ENCODE measurements at regions not wholly inside any gene's neighbourhood (a gene's known extent, or its start where the extent isn't known, plus 50 kb on each side); places are given as distances from the start of the nearest gene placed in this dataset.

DNA sequence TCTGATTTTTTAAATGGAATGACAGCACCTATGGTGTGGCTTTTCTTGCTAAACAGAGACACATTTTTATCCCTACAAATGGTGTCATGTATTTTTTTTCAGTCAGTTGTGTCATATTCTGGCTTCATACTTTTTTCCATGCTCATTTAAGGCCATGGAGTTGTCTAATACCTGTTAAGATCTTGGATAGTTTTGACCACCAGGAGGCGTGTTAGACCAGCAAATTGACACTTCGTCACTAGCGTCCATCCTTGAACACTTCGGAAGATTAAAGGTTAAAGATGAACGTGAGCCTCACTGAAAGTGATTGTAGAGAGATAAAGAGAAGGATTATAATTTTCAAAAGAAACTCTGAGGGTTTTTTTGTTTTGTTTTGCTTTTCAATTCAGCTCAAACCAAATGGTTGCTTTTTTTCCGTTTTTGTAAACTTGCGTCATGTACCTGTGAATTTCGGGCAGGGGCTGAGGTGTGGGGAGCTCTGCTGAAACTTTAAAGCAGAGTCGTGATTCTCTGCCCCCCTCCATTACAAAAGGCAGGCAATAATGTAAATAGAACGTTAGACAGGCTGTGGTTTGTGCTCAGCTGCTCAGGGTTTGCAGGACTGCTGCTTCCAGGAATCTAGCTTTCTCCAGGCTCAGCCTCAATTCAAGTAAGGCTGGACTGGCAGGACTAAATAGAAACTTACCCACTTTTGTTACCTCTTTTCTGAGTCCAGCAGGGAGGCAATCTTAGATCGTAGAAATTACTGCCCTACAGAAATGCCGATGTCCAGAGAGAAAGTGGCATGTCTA is 245.1 kb downstream of the FOXA2 start:
- DNase-seq (ENCODE audit: low spot score in 2 of 2): peak; percentile 29 to 36
- peak; percentile 23 for FAIRE-seq

DNA sequence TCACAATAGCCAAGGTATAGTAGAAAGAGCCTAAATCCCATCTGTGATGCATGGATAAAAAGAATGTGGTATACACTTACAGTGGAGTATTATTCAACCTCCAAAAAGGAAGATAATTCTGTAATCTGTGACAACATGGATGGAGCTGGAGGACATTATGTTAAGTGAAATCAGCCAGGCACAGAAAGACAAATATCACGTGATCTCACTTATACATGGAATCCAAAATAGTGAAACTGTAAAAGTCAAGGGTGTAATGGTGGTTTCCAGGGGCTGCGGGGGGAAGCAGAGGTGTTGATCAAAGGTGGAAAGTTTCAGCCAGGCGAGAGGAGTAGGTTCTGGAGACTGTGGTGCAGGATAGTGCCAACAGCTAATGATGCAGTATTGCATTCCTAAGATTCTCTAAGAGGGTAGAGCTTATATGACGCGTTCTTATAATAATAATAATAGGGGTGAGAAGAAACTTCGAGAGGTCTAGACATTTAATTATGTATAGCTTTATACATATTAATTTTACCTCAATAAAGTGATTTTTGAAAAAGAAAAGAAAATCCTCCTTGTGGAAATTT is 246.1 kb downstream of the FOXA2 start:
- no peak for DNase-seq (ENCODE audit: low spot score in 2 of 2)
- no peak for FAIRE-seq

DNA sequence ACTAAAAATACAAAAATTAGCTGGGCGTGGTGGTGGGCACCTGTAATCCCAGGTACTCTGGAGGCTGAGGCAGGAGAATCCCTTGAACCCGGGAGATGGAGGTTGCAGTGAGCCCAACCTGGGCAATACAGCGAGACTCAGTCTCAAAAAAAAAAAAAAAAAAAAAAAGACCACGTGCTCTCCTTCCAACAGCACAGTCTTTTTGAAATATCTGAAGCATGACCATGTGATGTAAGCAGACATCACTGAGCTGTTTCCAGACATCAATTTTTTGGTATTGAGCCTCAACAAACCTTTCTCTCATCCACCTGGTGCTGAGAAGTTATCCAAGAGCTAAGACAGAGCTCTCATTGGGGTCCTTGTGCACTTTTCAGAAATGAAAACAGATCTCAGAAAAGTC is 249.2 kb downstream of the FOXA2 start:
- no peak for FAIRE-seq
- no peak for DNase-seq (ENCODE audit: low spot score in 2 of 2)

DNA sequence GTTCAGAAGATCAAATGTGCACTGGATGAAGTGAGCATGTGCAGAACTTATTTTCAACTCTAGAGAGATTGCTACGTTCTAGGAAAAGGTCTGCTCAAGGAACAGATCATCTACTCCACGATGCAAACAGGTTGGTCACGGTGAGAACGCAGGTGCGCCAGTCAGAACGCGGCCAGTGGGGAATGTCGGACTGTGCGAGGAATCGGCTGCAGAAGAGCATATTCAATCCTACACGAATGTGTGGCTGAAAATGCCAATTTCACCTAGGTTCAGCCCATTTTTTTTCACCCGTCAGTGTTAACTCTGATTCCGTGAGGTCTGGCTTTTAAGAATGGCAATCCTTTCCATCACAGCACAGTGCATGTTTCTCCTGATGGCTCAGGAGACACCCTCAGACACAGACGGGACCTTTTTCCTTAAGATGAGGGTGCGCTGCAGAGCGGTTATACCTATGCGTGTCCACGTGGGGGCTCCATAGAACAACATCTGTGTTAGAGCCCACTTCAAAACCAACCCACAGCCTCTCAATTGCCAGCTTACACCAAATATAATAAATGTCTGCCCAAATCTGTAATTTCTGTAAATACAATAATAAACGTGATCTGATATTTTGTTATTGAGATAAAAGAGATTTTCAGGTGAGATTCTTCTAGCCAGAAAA is 250.4 kb downstream of the FOXA2 start:
- FAIRE-seq (no peak), DNase-seq (ENCODE audit: low spot score in 2 of 2) (peak; percentile 21 to 51)

DNA sequence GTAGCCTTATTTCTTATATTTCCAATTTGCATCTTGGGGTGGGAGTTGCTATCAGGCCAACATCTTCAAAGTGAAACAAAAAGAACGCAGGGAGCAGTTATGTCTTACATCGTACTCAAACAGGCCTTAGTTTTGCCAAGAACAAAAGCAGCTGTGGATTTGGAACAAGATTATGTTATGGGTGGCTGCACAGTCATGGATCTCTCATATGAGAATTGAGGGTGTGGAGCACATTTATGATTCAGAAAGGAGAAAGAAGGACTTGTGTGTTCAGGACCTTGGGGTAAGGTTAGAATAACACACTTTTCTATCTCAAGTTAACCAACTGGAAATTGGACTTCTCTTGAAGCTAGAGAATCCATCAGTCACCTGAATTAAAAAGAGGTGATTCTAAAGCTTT is 259.9 kb downstream of the FOXA2 start:
- FAIRE-seq (no peak), DNase-seq (ENCODE audit: low spot score in 2 of 2) (no peak)

DNA sequence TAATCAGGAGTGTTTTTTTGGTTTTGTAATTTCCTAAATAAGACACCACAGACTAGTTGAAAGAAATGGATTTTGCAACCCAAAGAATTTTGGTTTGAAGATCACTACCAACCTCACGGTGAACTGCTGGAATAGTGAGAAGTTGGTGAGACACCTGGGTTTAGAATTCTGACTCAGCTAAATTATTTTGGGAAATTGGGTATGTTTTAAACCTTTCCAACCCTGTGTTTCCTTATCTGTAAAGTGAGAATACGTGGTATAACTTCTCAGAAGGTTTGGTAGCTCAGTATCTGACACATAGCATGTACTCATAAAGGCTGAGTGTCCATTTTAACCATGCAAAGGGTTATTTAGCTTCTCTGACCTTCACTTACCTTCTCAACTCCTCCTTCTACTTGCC is 261.9 kb downstream of the FOXA2 start:
- no peak for FAIRE-seq
- DNase-seq (ENCODE audit: low spot score in 2 of 2): no peak

DNA sequence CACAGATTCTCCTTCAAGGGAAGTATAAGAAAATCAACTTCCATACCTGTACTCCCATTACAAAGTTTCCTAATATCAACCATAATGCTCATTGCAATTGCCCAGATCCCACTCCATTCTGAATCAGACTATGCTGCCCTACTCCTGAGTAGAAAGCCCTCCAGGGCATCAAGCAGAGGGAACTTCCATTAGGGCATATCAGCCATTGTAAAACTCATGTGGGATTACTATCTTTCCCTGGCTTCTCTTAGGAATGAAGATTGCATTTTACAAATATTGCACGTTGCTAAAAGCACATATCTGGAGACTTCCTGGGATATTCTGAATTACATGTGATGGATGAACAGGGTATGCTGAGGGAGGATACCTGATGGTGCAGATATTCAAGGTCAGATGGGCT is 263.2 kb downstream of the FOXA2 start:
- DNase-seq (ENCODE audit: low spot score in 2 of 2) (no peak), FAIRE-seq (no peak)

DNA sequence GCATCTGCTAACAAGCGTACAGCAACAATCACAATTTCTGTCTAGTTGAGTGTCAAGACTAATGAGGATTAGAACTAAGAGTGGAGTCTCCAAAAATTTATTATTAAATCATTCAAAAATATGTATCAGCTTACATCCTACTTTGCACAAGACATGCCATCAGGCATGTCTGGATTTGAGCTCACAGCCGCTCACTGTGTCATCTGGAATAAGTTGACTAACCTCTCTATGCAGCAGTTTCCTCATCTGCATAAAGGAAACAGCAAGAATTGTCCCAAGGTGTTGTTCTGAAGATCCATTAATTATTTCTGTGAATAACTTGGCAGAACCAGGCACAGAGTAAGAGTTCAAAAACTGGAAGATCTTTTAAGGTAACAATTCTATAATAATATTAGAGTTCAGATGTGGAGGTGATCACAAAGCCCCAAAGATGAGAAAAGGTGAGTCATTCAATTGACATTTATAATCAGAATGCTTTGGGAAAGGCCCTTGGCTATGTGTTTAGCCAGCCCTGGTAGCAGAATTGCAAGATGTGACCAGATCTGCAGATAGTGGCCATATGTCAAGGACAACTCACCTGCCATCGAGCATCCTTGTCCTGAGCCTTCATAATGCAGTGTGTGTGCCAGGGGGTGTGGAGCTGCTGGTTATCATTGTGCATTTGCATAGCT is 264.0 kb downstream of the FOXA2 start:
- no peak for DNase-seq (ENCODE audit: low spot score in 2 of 2)
- FAIRE-seq: no peak

DNA sequence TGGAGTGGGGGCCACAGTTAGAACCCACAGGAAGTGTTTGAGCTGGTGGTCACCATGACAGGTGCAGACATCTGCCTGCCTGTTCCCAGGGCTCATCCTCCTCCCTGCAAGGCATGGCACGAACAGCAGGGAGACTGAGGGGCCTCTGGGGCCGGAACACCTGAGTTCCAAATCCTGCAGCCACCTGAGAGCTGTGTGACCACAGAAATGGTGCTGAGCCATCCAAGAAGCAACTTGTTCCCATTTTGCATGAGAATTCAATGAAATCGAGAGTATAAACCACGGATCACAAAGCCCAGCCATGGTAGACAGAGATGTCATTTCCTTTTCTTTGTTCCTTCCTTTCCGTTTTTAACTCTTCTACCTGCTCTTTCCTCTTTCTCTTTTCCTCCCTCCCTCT is 268.6 kb downstream of the FOXA2 start:
- no peak for FAIRE-seq
- DNase-seq (ENCODE audit: low spot score in 2 of 2): no peak

DNA sequence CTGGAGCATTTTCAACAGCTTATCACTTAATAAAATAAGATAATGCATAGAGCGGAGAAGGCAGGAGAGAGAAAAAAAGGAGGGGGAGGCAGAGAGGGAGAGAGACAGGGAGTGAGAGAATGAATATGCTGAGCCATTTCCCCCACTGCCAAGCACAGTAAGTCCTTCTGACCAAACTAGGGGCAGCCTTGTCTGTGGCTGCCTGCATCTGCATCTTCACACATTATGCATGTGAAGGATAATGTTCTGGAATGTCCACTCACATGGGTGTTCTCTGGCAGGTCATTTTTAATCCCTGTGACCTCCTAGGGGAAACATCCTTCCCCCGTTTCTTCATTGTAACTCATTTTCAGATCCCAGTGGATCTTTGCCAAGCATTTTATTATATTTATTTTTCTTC is 269.3 kb downstream of the FOXA2 start:
- DNase-seq (ENCODE audit: low spot score in 2 of 2) (no peak), FAIRE-seq (no peak)

DNA sequence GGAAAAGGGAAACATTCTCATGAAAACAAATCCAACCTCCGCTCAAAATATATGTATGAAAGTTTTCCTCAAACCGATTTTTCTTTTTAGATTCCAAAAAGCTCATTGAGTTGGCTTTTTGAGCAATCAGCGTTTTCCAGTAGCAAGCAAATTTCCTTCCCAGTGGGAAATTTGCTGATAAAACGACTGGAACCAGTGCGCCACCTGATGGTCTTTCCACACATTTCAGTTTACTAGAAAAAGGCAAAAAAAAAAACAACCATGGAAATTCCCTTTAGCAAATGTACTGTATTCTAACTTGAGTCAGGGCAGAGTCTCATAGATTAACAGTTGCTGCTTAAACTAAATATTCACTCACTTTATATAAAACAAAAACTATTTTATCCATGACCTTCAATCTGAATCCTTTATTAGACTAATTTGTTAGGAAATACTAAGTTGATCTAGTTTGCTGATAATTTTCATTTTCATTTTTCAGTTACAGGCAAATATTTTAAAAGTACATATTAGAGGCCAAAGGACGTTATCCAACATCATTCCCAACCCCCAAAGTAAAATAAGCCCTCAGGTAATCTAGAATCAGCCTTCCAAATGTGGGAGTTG is 271.5 kb downstream of the FOXA2 start:
- DNase-seq (ENCODE audit: low spot score in 2 of 2) (peak in 1 of 2 donors; percentile 32), FAIRE-seq (peak; percentile 72)

DNA sequence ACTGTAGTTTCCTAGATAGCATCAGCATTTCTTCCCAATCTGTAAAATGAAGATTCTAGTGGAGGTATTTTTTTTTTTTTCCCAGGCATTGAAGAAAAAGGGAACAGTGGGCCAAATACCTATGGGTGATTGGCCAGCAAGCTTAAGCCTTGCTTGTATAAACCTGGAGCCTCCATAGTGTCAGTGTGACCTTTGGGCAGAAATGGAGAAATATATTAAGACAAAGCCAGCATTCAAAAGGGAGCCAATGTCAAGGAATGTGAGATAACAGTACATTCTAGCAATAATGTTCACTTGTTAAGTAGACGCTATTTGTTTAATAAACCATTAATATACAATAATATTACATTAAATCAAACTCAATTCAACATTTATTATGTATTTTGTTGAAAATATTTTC is 275.4 kb downstream of the FOXA2 start:
- FAIRE-seq (no peak), DNase-seq (ENCODE audit: low spot score in 2 of 2) (no peak)

DNA sequence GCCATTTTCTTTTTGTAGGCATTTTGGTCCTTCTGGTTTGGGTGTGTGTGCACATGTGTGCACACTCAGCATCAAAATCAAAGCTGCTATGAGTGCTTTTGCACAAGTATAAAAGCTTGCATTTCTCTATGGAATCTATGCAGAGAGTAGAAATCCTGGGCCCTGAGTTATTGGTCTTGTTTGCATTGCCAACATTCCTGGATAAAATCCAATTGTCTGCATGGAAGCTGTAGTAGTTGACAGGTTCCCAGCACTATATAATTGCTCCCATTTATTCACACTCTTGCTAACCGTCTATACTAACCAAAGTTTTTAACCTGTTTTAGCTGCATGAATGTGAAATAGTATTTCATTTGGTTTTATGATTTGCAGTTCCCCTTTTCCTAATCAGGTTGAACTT is 277.0 kb downstream of the FOXA2 start:
- DNase-seq (ENCODE audit: low spot score in 2 of 2) (no peak), FAIRE-seq (no peak)

DNA sequence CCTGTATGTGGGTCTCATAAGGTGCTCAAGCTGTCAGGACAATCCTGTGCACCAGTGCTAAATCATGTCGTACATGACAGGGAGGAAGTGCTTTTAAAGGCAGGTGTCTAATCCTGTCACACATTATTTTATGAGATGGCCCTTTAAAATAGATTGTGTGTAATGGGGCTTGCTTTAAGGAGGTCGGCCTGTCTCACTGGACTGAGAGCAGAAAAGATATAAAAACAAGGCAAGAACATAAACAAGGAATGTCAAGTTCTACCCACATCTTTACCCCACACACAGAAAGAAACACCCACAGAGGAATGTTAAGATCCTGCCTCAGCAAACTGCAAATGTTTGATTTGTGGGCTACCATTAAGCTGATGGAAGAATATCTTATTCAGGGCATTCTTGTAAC is 279.0 kb downstream of the FOXA2 start:
- no peak for FAIRE-seq

DNA sequence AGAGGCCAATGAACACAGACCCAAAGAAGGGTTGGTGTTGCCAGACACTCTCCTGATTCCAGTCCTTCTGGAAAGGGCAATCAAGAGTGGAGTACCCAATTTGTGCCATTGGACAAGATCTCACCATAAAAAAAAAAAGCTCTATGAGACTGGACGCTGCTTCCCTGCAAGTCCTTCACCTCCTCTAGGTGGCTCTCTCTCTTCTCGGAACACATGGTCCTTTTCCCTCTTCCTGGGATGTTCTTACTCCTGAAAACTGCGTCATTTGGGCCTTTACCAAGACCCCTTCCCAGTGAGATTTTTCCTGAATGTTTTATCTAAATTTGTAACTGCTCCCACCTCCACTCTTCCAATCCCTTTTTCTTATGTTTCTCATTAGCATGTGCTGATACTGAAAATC is 280.8 kb downstream of the FOXA2 start:
- no peak for DNase-seq (ENCODE audit: low spot score in 2 of 2)

More for the DNA sequence above, 279.0 kb downstream of the FOXA2 start:
- DNase-seq (ENCODE audit: low spot score in 2 of 2): no peak

DNA sequence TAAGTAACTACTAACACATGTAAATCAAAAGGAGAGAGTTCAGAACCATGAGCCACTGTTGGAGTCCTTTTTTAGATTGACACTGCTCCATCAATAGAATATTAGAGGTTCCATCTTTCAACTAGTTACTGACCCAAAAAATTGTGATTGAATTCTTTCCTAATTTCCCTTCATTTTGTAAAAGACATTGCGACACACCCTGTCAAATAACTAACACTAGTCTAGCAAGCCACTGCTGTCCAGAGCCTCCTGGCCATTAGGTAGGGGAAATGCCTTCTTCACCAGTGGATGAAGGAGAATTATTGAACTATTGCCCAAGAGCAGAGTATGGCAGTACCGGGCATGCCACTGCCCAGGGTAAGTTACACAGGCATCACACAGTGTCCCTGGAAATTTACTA is 282.3 kb downstream of the FOXA2 start:
- no peak for FAIRE-seq
- no peak for DNase-seq (ENCODE audit: low spot score in 2 of 2)

More for the DNA sequence above, 280.8 kb downstream of the FOXA2 start:
- FAIRE-seq: no peak

DNA sequence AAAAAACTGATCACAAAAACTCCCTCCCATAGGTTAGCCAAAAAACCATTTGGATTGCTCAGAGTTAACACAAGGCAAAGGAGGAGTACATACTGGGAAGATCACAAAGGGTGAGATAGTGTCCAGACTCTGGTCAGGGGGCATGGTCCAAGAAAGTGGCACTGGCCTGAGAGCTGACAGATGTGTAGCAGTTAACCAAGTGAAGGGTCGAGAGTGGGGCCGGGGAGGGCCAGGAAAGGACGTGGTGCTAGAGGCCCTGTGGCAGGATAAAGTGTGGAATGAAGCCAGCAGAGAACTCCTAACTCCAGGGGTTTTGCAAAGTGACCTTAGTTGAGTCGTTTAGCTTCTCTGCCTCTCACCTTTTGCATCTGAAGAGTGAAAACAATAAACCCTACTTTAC is 290.5 kb downstream of the FOXA2 start:
- DNase-seq (ENCODE audit: low spot score in 2 of 2) (no peak), FAIRE-seq (no peak)

DNA sequence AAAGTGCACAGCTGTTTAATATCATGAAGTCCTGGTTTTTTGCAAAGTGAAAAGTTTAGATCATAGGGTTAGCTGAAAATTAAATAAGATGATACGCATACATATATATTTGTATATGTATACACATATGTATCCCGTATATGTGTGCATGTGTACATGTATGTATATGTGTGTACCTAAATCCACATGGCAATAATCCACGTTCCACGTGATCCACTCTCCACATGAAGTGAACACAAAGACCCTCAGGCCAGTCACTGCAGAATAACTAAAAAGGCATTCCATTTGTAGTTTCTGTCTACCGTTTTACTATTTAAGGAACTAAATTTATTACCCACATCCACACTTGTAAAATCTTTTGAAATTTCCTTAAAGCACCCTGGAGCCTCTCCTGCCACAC is 294.9 kb downstream of the FOXA2 start:
- no peak for FAIRE-seq
- no peak for DNase-seq (ENCODE audit: low spot score in 2 of 2)

DNA sequence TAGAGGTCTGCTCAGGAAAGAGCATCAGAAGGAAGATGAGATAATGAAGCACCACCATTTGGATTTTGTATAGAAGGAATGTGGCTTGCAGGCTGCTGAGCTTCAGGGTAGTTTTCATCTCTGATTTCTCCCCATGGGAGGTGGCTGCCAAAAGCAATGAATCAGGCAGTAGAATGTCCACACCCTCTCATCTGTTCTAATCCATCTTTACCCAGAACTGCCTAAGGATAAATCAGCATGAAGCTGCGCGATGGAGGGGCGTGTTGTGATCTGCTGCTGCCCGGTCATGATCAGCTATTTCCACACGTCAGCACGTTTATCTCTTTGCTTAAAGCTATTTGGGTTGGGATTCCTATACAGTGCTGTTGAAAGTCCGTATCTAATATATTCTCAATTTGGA is 295.4 kb downstream of the FOXA2 start:
- DNase-seq (ENCODE audit: low spot score in 2 of 2) (no peak), FAIRE-seq (no peak)

DNA sequence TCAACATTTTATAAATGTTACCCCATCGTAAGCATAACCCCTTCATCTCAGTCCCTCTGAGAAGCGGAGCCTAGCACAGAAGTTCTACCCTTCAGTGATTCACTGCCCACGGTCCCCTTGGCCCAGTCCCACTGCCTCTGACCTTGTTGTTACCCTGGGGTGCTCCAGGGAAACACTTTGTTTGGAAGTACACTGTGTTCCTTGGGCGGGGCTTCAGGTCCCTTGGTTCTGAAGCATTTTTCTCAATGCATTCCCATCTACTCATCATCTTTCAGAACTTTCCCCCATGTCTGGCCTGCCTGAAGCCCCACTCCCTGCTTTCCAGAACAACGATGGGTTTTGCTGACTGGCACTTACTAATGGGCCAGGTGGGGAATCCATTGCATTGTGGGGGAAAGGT is 296.2 kb downstream of the FOXA2 start:
- FAIRE-seq (no peak), DNase-seq (ENCODE audit: low spot score in 2 of 2) (no peak)

DNA sequence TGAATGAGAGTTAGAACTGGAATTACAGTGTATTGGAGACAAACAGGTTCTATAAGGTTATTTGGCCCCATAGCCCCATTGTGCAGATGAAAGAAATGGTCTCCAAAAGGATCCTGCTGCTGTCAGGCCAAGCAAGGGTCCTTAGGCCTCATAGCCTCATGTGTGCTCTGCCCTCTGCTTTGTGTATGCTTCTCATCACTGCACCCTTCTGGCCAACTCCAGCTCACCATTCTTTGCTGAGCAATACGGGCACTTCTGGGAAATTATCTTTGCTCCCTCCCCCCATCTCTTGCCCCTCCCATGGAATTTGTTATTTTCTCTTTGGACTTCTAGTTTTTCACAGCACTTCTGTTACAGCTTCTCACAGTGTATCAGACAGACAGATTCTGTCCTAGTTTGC is 298.8 kb downstream of the FOXA2 start:
- no peak for FAIRE-seq

More for the DNA sequence above, 298.8 kb downstream of the FOXA2 start:
- DNase-seq (ENCODE audit: low spot score in 2 of 2): no peak

Data from frontal cortex (tissue), 3 donors.